WTC11 (cell line): ENCODE measurements at regions not wholly inside any gene's neighbourhood (a gene's known extent, or its start where the extent isn't known, plus 50 kb on each side); places are given as distances from the start of the nearest gene placed in this dataset.

Source experiments
- CTCF ChIP-seq: fragments of 200-600 bp; IDR thresholded peaks from 2 replicates; pipeline ENCODE4 v1.8.0; 2022; ENCODE audit warnings: antibody characterized with exemption
- FOXP1 ChIP-seq: sonication (generic); formaldehyde crosslinking; IDR thresholded peaks from 2 replicates; pipeline ENCODE4 v1.8.0; 2022; ENCODE audit warnings: missing genetic modification reagents, mild to moderate bottlenecking, moderate library complexity, borderline replicate concordance
- NFYB ChIP-seq: sonication (generic); formaldehyde crosslinking; conservative IDR thresholded peaks from 2 replicates; pipeline ENCODE4 v1.8.0; 2022; ENCODE audit warnings: low read depth, missing genetic modification reagents
- SP1 ChIP-seq: sonication (generic); formaldehyde crosslinking; conservative IDR thresholded peaks from 2 replicates; pipeline ENCODE4 v1.8.1; 2022; ENCODE audit warnings: missing genetic modification reagents
- TEAD4 ChIP-seq: sonication (generic); formaldehyde crosslinking; IDR thresholded peaks from 2 replicates; pipeline ENCODE4 v1.8.0; 2022; ENCODE audit warnings: mild to moderate bottlenecking, missing genetic modification reagents
- ZSCAN18 ChIP-seq: fragments of 250-450 bp; sonication (Bioruptor Pico); IDR thresholded peaks from 2 replicates; pipeline ENCODE4 v2.1.2; 2022; ENCODE audit warnings: mild to moderate bottlenecking, moderate library complexity
- TF ChIP-seq, protein P1 (sequence below): fragments of 250-450 bp; sonication (Bioruptor Pico); IDR thresholded peaks from 2 replicates; pipeline ENCODE4 v1.9.0; 2021; ENCODE audit warnings: mild to moderate bottlenecking
- TF ChIP-seq, protein P2 (sequence below): sonication (generic); formaldehyde crosslinking; IDR thresholded peaks from 2 replicates; pipeline ENCODE4 v1.8.0; 2022; ENCODE audit warnings: mild to moderate bottlenecking, missing genetic modification reagents
- TF ChIP-seq, protein P3 (sequence below): sonication (generic); formaldehyde crosslinking; conservative IDR thresholded peaks from 2 replicates; pipeline ENCODE4 v1.8.1; 2023; ENCODE audit warnings: mild to moderate bottlenecking, low read depth, missing genetic modification reagents, moderate library complexity
- TF ChIP-seq, protein P4 (sequence below): sonication (generic); formaldehyde crosslinking; IDR thresholded peaks from 2 replicates; pipeline ENCODE4 v1.8.1; 2022; ENCODE audit warnings: low read depth, missing genetic modification reagents, borderline replicate concordance

- TF ChIP-seq TEAD4 (CRISPR knock-in tag) (no peak), NFYB (CRISPR knock-in tag) (no peak), CTCF (no peak), FOXP1 (CRISPR knock-in tag) (no peak), SP1 (CRISPR knock-in tag) (no peak), ZSCAN18 (CRISPR knock-in tag) (no peak)
- TF ChIP-seq, protein P1, sequence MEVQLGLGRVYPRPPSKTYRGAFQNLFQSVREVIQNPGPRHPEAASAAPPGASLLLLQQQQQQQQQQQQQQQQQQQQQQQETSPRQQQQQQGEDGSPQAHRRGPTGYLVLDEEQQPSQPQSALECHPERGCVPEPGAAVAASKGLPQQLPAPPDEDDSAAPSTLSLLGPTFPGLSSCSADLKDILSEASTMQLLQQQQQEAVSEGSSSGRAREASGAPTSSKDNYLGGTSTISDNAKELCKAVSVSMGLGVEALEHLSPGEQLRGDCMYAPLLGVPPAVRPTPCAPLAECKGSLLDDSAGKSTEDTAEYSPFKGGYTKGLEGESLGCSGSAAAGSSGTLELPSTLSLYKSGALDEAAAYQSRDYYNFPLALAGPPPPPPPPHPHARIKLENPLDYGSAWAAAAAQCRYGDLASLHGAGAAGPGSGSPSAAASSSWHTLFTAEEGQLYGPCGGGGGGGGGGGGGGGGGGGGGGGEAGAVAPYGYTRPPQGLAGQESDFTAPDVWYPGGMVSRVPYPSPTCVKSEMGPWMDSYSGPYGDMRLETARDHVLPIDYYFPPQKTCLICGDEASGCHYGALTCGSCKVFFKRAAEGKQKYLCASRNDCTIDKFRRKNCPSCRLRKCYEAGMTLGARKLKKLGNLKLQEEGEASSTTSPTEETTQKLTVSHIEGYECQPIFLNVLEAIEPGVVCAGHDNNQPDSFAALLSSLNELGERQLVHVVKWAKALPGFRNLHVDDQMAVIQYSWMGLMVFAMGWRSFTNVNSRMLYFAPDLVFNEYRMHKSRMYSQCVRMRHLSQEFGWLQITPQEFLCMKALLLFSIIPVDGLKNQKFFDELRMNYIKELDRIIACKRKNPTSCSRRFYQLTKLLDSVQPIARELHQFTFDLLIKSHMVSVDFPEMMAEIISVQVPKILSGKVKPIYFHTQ (CRISPR knock-in tag): no peak
- TF ChIP-seq, protein P2, sequence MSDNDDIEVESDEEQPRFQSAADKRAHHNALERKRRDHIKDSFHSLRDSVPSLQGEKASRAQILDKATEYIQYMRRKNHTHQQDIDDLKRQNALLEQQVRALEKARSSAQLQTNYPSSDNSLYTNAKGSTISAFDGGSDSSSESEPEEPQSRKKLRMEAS (CRISPR knock-in tag): no peak
- TF ChIP-seq, protein P3, sequence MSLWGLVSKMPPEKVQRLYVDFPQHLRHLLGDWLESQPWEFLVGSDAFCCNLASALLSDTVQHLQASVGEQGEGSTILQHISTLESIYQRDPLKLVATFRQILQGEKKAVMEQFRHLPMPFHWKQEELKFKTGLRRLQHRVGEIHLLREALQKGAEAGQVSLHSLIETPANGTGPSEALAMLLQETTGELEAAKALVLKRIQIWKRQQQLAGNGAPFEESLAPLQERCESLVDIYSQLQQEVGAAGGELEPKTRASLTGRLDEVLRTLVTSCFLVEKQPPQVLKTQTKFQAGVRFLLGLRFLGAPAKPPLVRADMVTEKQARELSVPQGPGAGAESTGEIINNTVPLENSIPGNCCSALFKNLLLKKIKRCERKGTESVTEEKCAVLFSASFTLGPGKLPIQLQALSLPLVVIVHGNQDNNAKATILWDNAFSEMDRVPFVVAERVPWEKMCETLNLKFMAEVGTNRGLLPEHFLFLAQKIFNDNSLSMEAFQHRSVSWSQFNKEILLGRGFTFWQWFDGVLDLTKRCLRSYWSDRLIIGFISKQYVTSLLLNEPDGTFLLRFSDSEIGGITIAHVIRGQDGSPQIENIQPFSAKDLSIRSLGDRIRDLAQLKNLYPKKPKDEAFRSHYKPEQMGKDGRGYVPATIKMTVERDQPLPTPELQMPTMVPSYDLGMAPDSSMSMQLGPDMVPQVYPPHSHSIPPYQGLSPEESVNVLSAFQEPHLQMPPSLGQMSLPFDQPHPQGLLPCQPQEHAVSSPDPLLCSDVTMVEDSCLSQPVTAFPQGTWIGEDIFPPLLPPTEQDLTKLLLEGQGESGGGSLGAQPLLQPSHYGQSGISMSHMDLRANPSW (CRISPR knock-in tag): no peak
- TF ChIP-seq, protein P4, sequence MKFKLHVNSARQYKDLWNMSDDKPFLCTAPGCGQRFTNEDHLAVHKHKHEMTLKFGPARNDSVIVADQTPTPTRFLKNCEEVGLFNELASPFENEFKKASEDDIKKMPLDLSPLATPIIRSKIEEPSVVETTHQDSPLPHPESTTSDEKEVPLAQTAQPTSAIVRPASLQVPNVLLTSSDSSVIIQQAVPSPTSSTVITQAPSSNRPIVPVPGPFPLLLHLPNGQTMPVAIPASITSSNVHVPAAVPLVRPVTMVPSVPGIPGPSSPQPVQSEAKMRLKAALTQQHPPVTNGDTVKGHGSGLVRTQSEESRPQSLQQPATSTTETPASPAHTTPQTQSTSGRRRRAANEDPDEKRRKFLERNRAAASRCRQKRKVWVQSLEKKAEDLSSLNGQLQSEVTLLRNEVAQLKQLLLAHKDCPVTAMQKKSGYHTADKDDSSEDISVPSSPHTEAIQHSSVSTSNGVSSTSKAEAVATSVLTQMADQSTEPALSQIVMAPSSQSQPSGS (CRISPR knock-in tag): no peak
Observed at GRCh38 chrY:17378326-17378725, 501.7 kb downstream of the CDY2B start.
